RPMI8226 (cell line): ENCODE measurements at regions not wholly inside any gene's neighbourhood (a gene's known extent, or its start where the extent isn't known, plus 50 kb on each side); places are given as distances from the start of the nearest gene placed in this dataset.
A peak's percentile ranks its signal among the peaks of the same experiment; 100 is the strongest.

Experiments used
- DNase-seq: peaks from one replicate; pipeline ENCODE4 v3.0.0-alpha.2; 2015

- DNase-seq = no peak
Measured at GRCh38 chr20:40738976-40739375, 49.9 kb upstream of the MAFB start.

GRCh38 chr20:40739841-40740240, 50.8 kb upstream of the MAFB start:
- DNase-seq = no peak

- peak; percentile 38 for DNase-seq
Measured at GRCh38 chr20:40741507-40742106, 52.6 kb upstream of the MAFB start.

- DNase-seq = no peak
Measured at GRCh38 chr20:40743141-40743775, 54.2 kb upstream of the MAFB start.

GRCh38 chr20:40744072-40744817, 55.2 kb upstream of the MAFB start:
- DNase-seq = no peak

- no peak for DNase-seq
Measured at GRCh38 chr20:40744818-40745175, 55.8 kb upstream of the MAFB start.

GRCh38 chr20:40746251-40746650, 57.2 kb upstream of the MAFB start:
- DNase-seq = no peak

GRCh38 chr20:40748182-40748581, 59.1 kb upstream of the MAFB start:
- no peak for DNase-seq

- no peak for DNase-seq
Measured at GRCh38 chr20:40749985-40750506, 61.0 kb upstream of the MAFB start.

GRCh38 chr20:40750541-40751035, 61.6 kb upstream of the MAFB start:
- DNase-seq = no peak

GRCh38 chr20:40753472-40753871, 64.4 kb upstream of the MAFB start:
- no peak for DNase-seq

- DNase-seq = no peak
Measured at GRCh38 chr20:40754339-40754943, 65.4 kb upstream of the MAFB start.

- no peak for DNase-seq
Measured at GRCh38 chr20:40757087-40757486, 68.1 kb upstream of the MAFB start.

- DNase-seq = no peak
Measured at GRCh38 chr20:40758790-40759189, 69.8 kb upstream of the MAFB start.

- no peak for DNase-seq
Measured at GRCh38 chr20:40760399-40760798, 71.4 kb upstream of the MAFB start.

GRCh38 chr20:40763646-40764295, 74.7 kb upstream of the MAFB start:
- DNase-seq = no peak

GRCh38 chr20:40765814-40766480, 76.9 kb upstream of the MAFB start:
- DNase-seq = no peak

GRCh38 chr20:40766790-40767614, 78.0 kb upstream of the MAFB start:
- no peak for DNase-seq

- DNase-seq = no peak
Measured at GRCh38 chr20:40767615-40767924, 78.5 kb upstream of the MAFB start.

- DNase-seq = no peak
Measured at GRCh38 chr20:40768105-40768504, 79.1 kb upstream of the MAFB start.

GRCh38 chr20:40769677-40770285, 80.7 kb upstream of the MAFB start:
- no peak for DNase-seq
